ENCODE measurements at regions not wholly inside any gene's neighbourhood (a gene's known extent, or its start where the extent isn't known, plus 50 kb on each side); places are given as distances from the start of the nearest gene placed in this dataset.

GRCh38 chr6:21748343-21749056, 154.9 kb downstream of the SOX4 start:
- Histone ChIP-seq H3K27me3 (ENCODE audit: control insufficient read depth, insufficient read depth, low read length) (no peaks in the 10 kb centered on the region), H3K36me3 (ENCODE audit: control insufficient read depth, insufficient read depth, low read length) (no peaks in the 10 kb centered on the region), H3K4me3 (ENCODE audit: low read depth, low read length) (no peak overlapping the region)
- DNase-seq (ENCODE audit: low read depth), result no peak
- no peak for TF ChIP-seq CTCF (IDR thresholded peaks at IDR 0.05; ENCODE audit: insufficient read depth, low read depth, low read length)
- CTCF ChIA-PET, result interaction anchor here (0.6 to 1.1 kb wide), 2 partner anchors 11 to 65 kb away, joined by 3 read pairs; no protein-coding TSS in a partner anchor
- POLR2A ChIA-PET, result no interaction called here

GRCh38 chr6:21749754-21750153, 156.2 kb downstream of the SOX4 start:
- ChIA-PET POLR2A (no interaction called here), CTCF (no interaction called here)
- TF ChIP-seq CTCF (IDR thresholded peaks at IDR 0.05; ENCODE audit: insufficient read depth, low read depth, low read length), result no peak
- DNase-seq (ENCODE audit: low read depth), result no peak
- Histone ChIP-seq H3K27me3 (ENCODE audit: control insufficient read depth, insufficient read depth, low read length) (no peaks in the 10 kb centered on the region), H3K36me3 (ENCODE audit: control insufficient read depth, insufficient read depth, low read length) (no peaks in the 10 kb centered on the region), H3K4me3 (ENCODE audit: low read depth, low read length) (no peak overlapping the region)

GRCh38 chr6:21750575-21750974, 157.0 kb downstream of the SOX4 start:
- ChIA-PET CTCF (no interaction called here), POLR2A (no interaction called here)
- TF ChIP-seq CTCF (IDR thresholded peaks at IDR 0.05; ENCODE audit: insufficient read depth, low read depth, low read length), result no peak
- H3K27me3 ChIP-seq (ENCODE audit: control insufficient read depth, insufficient read depth, low read length), result no peaks in the 10 kb centered on the region
- no peak for DNase-seq (ENCODE audit: low read depth)
- no peaks in the 10 kb centered on the region for H3K36me3 ChIP-seq (ENCODE audit: control insufficient read depth, insufficient read depth, low read length)
- H3K4me3 ChIP-seq (ENCODE audit: low read depth, low read length), result no peak overlapping the region

GRCh38 chr6:21751608-21752007, 158.1 kb downstream of the SOX4 start:
- Histone ChIP-seq H3K4me3 (ENCODE audit: low read depth, low read length) (no peak overlapping the region), H3K36me3 (ENCODE audit: control insufficient read depth, insufficient read depth, low read length) (no peaks in the 10 kb centered on the region), H3K27me3 (ENCODE audit: control insufficient read depth, insufficient read depth, low read length) (no peaks in the 10 kb centered on the region)
- TF ChIP-seq CTCF (IDR thresholded peaks at IDR 0.05; ENCODE audit: insufficient read depth, low read depth, low read length), result no peak
- POLR2A ChIA-PET, result no interaction called here
- CTCF ChIA-PET, result no interaction called here
- no peak for DNase-seq (ENCODE audit: low read depth)

- CTCF ChIA-PET, result interaction anchor here (0.6 kb wide), 1 partner anchor 122 kb away, joined by 3 read pairs; no protein-coding TSS in a partner anchor
- no peak overlapping the region for H3K4me3 ChIP-seq (ENCODE audit: low read depth, low read length)
- no peak for DNase-seq (ENCODE audit: low read depth)
- no peaks in the 10 kb centered on the region for H3K27me3 ChIP-seq (ENCODE audit: control insufficient read depth, insufficient read depth, low read length)
- no peak for TF ChIP-seq CTCF (IDR thresholded peaks at IDR 0.05; ENCODE audit: insufficient read depth, low read depth, low read length)
- no peaks in the 10 kb centered on the region for H3K36me3 ChIP-seq (ENCODE audit: control insufficient read depth, insufficient read depth, low read length)
- POLR2A ChIA-PET, result interaction anchor here (0.7 kb wide), 2 partner anchors 10 to 111 kb away, joined by 8 to 13 read pairs; no protein-coding TSS in a partner anchor
These were observed 158.7 kb downstream of the SOX4 start for GRCh38 chr6:21752054-21752811.
